ENCODE measurements at regions not wholly inside any gene's neighbourhood (a gene's known extent, or its start where the extent isn't known, plus 50 kb on each side); places are given as distances from the start of the nearest gene placed in this dataset.

GRCh38 chr5:14081791-14082190 lies 61.4 kb upstream of the TRIO start:
- WGBS (ENCODE audit: low lambda C conversion rate): 0% methylated on average over 1 of the region's 1 CpG
- H3K27me3 ChIP-seq (ENCODE audit: control insufficient read depth in 1 of 2, insufficient read depth in 2 of 2, low read length in 2 of 2): peaks cover 1 to 17% of the 10 kb centered on the region in 2 experiments; a peak in 3 of 5 replicates
- ATAC-seq: no peak
- no peaks in the 10 kb centered on the region for H3K9me3 ChIP-seq (ENCODE audit: low read length)
- no peaks in the 10 kb centered on the region for H3K79me2 ChIP-seq (ENCODE audit: insufficient read depth, low read length)
- no peak overlapping the region for H2AFZ ChIP-seq (ENCODE audit: low read length)
- in situ Hi-C loops (cut with HindIII; ENCODE audit: extremely low pct_ligation_motif_present, low pct_unique_long_range_greater_than_20kb): no loop called here
- H3K27ac ChIP-seq (ENCODE audit: extremely low read length, insufficient read depth, low read length): no peak overlapping the region
- no TSS peak for BruUV-seq (replicated peaks)
- no peak for FAIRE-seq
- POLR2A ChIA-PET: no interaction called here
- no peak overlapping the region for H3K4me2 ChIP-seq (ENCODE audit: low read depth, low read length)
- no peaks in the 10 kb centered on the region for H3K36me3 ChIP-seq (replicated peaks in 1 of 2; ENCODE audit: control insufficient read depth in 1 of 2, insufficient read depth in 2 of 2, low read length in 2 of 2)
- CTCF ChIA-PET (ENCODE audit: low intra/inter-chr PET ratio, low total read pairs): no interaction called here
- H3K9ac ChIP-seq (ENCODE audit: insufficient read depth, low read depth, low read length): no peak overlapping the region
- DNase-seq (ENCODE audit: low spot score): no peak
- H3K4me1 ChIP-seq (ENCODE audit: insufficient read depth, low read length): no peaks in the 10 kb centered on the region
- H4K20me1 ChIP-seq (ENCODE audit: insufficient read depth, low read length): no peaks in the 10 kb centered on the region
- H3K4me3 ChIP-seq (replicated peaks in 1 of 3; ENCODE audit: insufficient read depth in 1 of 3, low read depth in 2 of 3, low read length in 3 of 3): no peak overlapping the region
- intact Hi-C loops (cut with micrococcal nuclease; ENCODE audit: unreplicated experiment): no loop called here
- TF ChIP-seq, protein P1, sequence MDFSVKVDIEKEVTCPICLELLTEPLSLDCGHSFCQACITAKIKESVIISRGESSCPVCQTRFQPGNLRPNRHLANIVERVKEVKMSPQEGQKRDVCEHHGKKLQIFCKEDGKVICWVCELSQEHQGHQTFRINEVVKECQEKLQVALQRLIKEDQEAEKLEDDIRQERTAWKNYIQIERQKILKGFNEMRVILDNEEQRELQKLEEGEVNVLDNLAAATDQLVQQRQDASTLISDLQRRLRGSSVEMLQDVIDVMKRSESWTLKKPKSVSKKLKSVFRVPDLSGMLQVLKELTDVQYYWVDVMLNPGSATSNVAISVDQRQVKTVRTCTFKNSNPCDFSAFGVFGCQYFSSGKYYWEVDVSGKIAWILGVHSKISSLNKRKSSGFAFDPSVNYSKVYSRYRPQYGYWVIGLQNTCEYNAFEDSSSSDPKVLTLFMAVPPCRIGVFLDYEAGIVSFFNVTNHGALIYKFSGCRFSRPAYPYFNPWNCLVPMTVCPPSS (IDR thresholded peaks at IDR 0.05): no peak
- no peak for TF ChIP-seq AKNA (CRISPR knock-in tag; IDR thresholded peaks at IDR 0.05; ENCODE audit: borderline replicate concordance)
- no peak for TF ChIP-seq CSRNP2 (CRISPR knock-in tag; conservative IDR thresholded peaks at IDR 0.05; ENCODE audit: low read depth)
- TF ChIP-seq ZNF562 (CRISPR knock-in tag; IDR thresholded peaks at IDR 0.05; ENCODE audit: borderline replicate concordance): no peak
- TF ChIP-seq CREM (IDR thresholded peaks at IDR 0.05): no peak
- TF ChIP-seq CREM (CRISPR knock-in tag; IDR thresholded peaks at IDR 0.05): no peak
- no peak for TF ChIP-seq GLI4 (CRISPR knock-in tag; IDR thresholded peaks at IDR 0.05; ENCODE audit: borderline replicate concordance)
- no peak for TF ChIP-seq HNRNPK (IDR thresholded peaks at IDR 0.05; ENCODE audit: low read depth, low read length, poor library complexity, severe bottlenecking)
- TF ChIP-seq ZNF761 (CRISPR knock-in tag; conservative IDR thresholded peaks at IDR 0.05): no peak
- TF ChIP-seq ZNF3 (CRISPR knock-in tag; IDR thresholded peaks at IDR 0.05): no peak
- TF ChIP-seq ZNF251 (CRISPR knock-in tag; IDR thresholded peaks at IDR 0.05): no peak
- TF ChIP-seq, protein P2, sequence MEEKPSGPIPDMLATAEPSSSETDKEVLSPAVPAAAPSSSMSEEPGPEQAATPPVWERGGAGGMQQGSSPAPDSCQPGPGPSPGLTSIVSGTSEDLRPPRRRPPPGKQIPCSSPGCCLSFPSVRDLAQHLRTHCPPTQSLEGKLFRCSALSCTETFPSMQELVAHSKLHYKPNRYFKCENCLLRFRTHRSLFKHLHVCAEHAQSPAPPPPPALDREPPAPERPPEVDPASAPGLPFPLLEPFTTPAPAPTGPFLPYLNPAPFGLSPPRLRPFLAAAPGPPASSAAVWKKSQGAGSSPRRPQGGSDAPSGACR (CRISPR knock-in tag; IDR thresholded peaks at IDR 0.05): no peak
- no peak for TF ChIP-seq ZNF784 (CRISPR knock-in tag; IDR thresholded peaks at IDR 0.05; ENCODE audit: borderline replicate concordance)
- TF ChIP-seq, protein P3, sequence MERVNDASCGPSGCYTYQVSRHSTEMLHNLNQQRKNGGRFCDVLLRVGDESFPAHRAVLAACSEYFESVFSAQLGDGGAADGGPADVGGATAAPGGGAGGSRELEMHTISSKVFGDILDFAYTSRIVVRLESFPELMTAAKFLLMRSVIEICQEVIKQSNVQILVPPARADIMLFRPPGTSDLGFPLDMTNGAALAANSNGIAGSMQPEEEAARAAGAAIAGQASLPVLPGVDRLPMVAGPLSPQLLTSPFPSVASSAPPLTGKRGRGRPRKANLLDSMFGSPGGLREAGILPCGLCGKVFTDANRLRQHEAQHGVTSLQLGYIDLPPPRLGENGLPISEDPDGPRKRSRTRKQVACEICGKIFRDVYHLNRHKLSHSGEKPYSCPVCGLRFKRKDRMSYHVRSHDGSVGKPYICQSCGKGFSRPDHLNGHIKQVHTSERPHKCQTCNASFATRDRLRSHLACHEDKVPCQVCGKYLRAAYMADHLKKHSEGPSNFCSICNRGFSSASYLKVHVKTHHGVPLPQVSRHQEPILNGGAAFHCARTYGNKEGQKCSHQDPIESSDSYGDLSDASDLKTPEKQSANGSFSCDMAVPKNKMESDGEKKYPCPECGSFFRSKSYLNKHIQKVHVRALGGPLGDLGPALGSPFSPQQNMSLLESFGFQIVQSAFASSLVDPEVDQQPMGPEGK (CRISPR knock-in tag; IDR thresholded peaks at IDR 0.05): no peak

Measured in HepG2 (cell line).